SK-N-SH treated with all-trans-retinoic acid at 6 μM for 48 hours (cell line): ENCODE measurements at regions not wholly inside any gene's neighbourhood (a gene's known extent, or its start where the extent isn't known, plus 50 kb on each side); places are given as distances from the start of the nearest gene placed in this dataset.

Experiments used
- CSDC2 ChIP-seq: fragments of 250-450 bp; sonication (Bioruptor Pico); IDR thresholded peaks from 2 replicates; pipeline ENCODE4 v1.5.0; 2020; ENCODE audit warnings: mild to moderate bottlenecking, moderate library complexity
- GLIS3 ChIP-seq: fragments of 250-450 bp; sonication (Bioruptor Pico); IDR thresholded peaks from 2 replicates; pipeline ENCODE4 v1.5.0; 2020; ENCODE audit warnings: mild to moderate bottlenecking, moderate library complexity
- ISL1 ChIP-seq: fragments of 250-450 bp; sonication (Bioruptor Pico); IDR thresholded peaks from 2 replicates; pipeline ENCODE4 v2.1.2; 2022; ENCODE audit warnings: mild to moderate bottlenecking, moderate library complexity
- PATZ1 ChIP-seq: fragments of 250-450 bp; sonication (Bioruptor Pico); IDR thresholded peaks from 2 replicates; pipeline ENCODE4 v1.8.0; 2020; ENCODE audit warnings: mild to moderate bottlenecking, moderate library complexity, borderline replicate concordance
- ZFP3 ChIP-seq: fragments of 250-450 bp; sonication (Bioruptor Pico); IDR thresholded peaks from 2 replicates; pipeline ENCODE4 v1.5.0; 2020; ENCODE audit warnings: mild to moderate bottlenecking, moderate library complexity

GRCh38 chr6:169082093-169082492, 171.6 kb downstream of the THBS2 start:
- TF ChIP-seq CSDC2 (CRISPR knock-in tag) (no peak), PATZ1 (CRISPR knock-in tag) (no peak), GLIS3 (CRISPR knock-in tag) (no peak), ZFP3 (no peak), ISL1 (CRISPR knock-in tag) (no peak)
